ENCODE measurements at regions not wholly inside any gene's neighbourhood (a gene's known extent, or its start where the extent isn't known, plus 50 kb on each side); places are given as distances from the start of the nearest gene placed in this dataset.

- TF ChIP-seq EZH2phosphoT487 (IDR thresholded peaks at IDR 0.05; ENCODE audit: low read length) (no peak), EZH2 (optimal IDR thresholded peaks at IDR 0.05; ENCODE audit: low read depth, low read length) (no peak)
Measured at GRCh38 chr3:159821110-159821509, 167.5 kb upstream of the IL12A start.

Measured in MM.1S (cell line).